Natural killer cell (primary cell): ENCODE measurements at regions not wholly inside any gene's neighbourhood (a gene's known extent, or its start where the extent isn't known, plus 50 kb on each side); places are given as distances from the start of the nearest gene placed in this dataset.

Experiments
- ATAC-seq, 3 donors: fragments of 150-1000 bp in 2 of 3; fragments of 200-7000 bp in 1 of 3; cut with Tn5 transposase; 1 replicate in 1 of 3; 2 replicates in 2 of 3; pipeline ENCODE4 v1.10.0; 2021; ENCODE audit warnings: mild to moderate bottlenecking in 2 of 3, moderate library complexity in 2 of 3
- DNase-seq, 2 donors: peaks; one replicate each; pipeline versions ENCODE4 v3.0.0 to v3.0.0-alpha.2; 2013 to 2021; ENCODE audit warnings: mixed read lengths in 1 of 2
- H3K27ac ChIP-seq: one replicate; pipeline ENCODE4 v1.5.1; 2013; ENCODE audit warnings: mild to moderate bottlenecking, low read length
- H3K27me3 ChIP-seq: one replicate; pipeline ENCODE4 v1.6.1; 2013; ENCODE audit warnings: low read length; ENCODE audit not compliant: control insufficient read depth, insufficient read depth
- H3K36me3 ChIP-seq: one replicate; pipeline ENCODE4 v1.6.1; 2013; ENCODE audit warnings: low read length; ENCODE audit not compliant: control insufficient read depth, insufficient read depth
- H3K4me1 ChIP-seq: one replicate; pipeline ENCODE4 v1.6.1; 2013; ENCODE audit warnings: low read length; ENCODE audit not compliant: control insufficient read depth, insufficient read depth
- H3K4me3 ChIP-seq: one replicate; pipeline ENCODE4 v1.5.1; 2013; ENCODE audit warnings: low read length
- H3K9me3 ChIP-seq: one replicate; pipeline ENCODE4 v1.6.1; 2013; ENCODE audit warnings: low read length; ENCODE audit not compliant: control insufficient read depth, insufficient read depth
- H3K27ac Mint-ChIP-seq, 2 donors: one replicate each; pipeline ENCODE4 v1.8.0; 2022; ENCODE audit warnings: mild to moderate bottlenecking in 2 of 2, mixed read lengths in 2 of 2, moderate library complexity in 1 of 2
- H3K27me3 Mint-ChIP-seq, 2 donors: one replicate each; pipeline ENCODE4 v1.8.0; 2022; ENCODE audit warnings: low read depth in 2 of 2, mixed read lengths in 2 of 2
- H3K36me3 Mint-ChIP-seq: one replicate; pipeline ENCODE4 v1.8.0; 2022; ENCODE audit warnings: mixed read lengths
- H3K4me1 Mint-ChIP-seq, 2 donors: one replicate each; pipeline ENCODE4 v1.8.0; 2022; ENCODE audit warnings: mixed read lengths in 2 of 2
- H3K4me3 Mint-ChIP-seq: one replicate; pipeline ENCODE4 v1.8.0; 2022; ENCODE audit warnings: mild to moderate bottlenecking, moderate library complexity, mixed read lengths
- H3K9me3 Mint-ChIP-seq, 2 donors: one replicate each; pipeline ENCODE4 v1.8.0; 2022; ENCODE audit warnings: mixed read lengths in 2 of 2
- CTCF ChIP-seq: fragments of 200-600 bp; IDR thresholded peaks from one replicate; pipeline ENCODE4 v1.8.0; 2022; ENCODE audit warnings: antibody characterized with exemption
- WGBS: methylation state at CpG from one replicate; pipeline ENCODE4 v1.1.7; 2013; ENCODE audit warnings: missing lambda C conversion rate; ENCODE audit not compliant: insufficient coverage; 5-methylcytosine and 5-hydroxymethylcytosine counted together
- intact Hi-C: fragments of 100-400 bp; cut with micrococcal nuclease; formaldehyde crosslinking; loops from one replicate; pipeline ENCODE4 v1.14.2; 2022

- Mint-ChIP-seq H3K9me3 (peaks cover 6 to 7% of the 10 kb centered on the region in 2 donors), H3K27ac (no peak overlapping the region), H3K4me3 (no peak overlapping the region), H3K27me3 (no peaks in the 10 kb centered on the region), H3K4me1 (no peaks in the 10 kb centered on the region), H3K36me3 (no peaks in the 10 kb centered on the region)
- H3K4me3 ChIP-seq = no peak overlapping the region
- H3K27ac ChIP-seq = no peak overlapping the region
- DNase-seq (no peak), ATAC-seq (no peak)
- no peaks in the 10 kb centered on the region for H3K36me3 ChIP-seq
- H3K27me3 ChIP-seq = no peaks in the 10 kb centered on the region
- intact Hi-C loops = no loop called here
- H3K4me1 ChIP-seq = no peaks in the 10 kb centered on the region
- no peak for TF ChIP-seq CTCF
- peaks cover 2% of the 10 kb centered on the region for H3K9me3 ChIP-seq
- WGBS = 95% methylated on average over 2 of the region's 2 CpGs
Observed at GRCh38 chr1:213561870-213562269, 425.9 kb upstream of the PROX1 start.

GRCh38 chr1:213564215-213564659 lies 423.5 kb upstream of the PROX1 start:
- peaks cover 6 to 7% of the 10 kb centered on the region in 2 donors for H3K9me3 Mint-ChIP-seq
- TF ChIP-seq CTCF = no peak
- Histone ChIP-seq H3K4me1 (no peaks in the 10 kb centered on the region), H3K4me3 (no peak overlapping the region), H3K9me3 (peaks cover 2% of the 10 kb centered on the region), H3K36me3 (no peaks in the 10 kb centered on the region), H3K27ac (no peak overlapping the region), H3K27me3 (no peaks in the 10 kb centered on the region)
- no peak overlapping the region for H3K27ac Mint-ChIP-seq
- no peak overlapping the region for H3K4me3 Mint-ChIP-seq
- H3K27me3 Mint-ChIP-seq = no peaks in the 10 kb centered on the region
- ATAC-seq = no peak
- DNase-seq = no peak
- intact Hi-C loops = no loop called here
- no peaks in the 10 kb centered on the region for H3K4me1 Mint-ChIP-seq
- no peaks in the 10 kb centered on the region for H3K36me3 Mint-ChIP-seq

- Histone ChIP-seq H3K9me3 (no peaks in the 10 kb centered on the region), H3K27ac (no peak overlapping the region), H3K36me3 (no peaks in the 10 kb centered on the region), H3K27me3 (no peaks in the 10 kb centered on the region), H3K4me3 (no peak overlapping the region), H3K4me1 (no peaks in the 10 kb centered on the region)
- Mint-ChIP-seq H3K4me3 (no peak overlapping the region), H3K4me1 (no peaks in the 10 kb centered on the region), H3K36me3 (no peaks in the 10 kb centered on the region), H3K9me3 (peaks cover 3 to 6% of the 10 kb centered on the region in 2 donors), H3K27ac (no peak overlapping the region), H3K27me3 (peaks cover 0 to 2% of the 10 kb centered on the region in 2 donors)
- ATAC-seq = no peak
- 89% methylated on average over 2 of the region's 4 CpGs for WGBS
- no peak for TF ChIP-seq CTCF
- intact Hi-C loops = no loop called here
- DNase-seq = no peak
Observed at GRCh38 chr1:213568929-213569815, 418.6 kb upstream of the PROX1 start.

GRCh38 chr1:213569816-213570150 lies 418.0 kb upstream of the PROX1 start:
- peaks cover 0 to 2% of the 10 kb centered on the region in 2 donors for H3K27me3 Mint-ChIP-seq
- WGBS = 81% methylated on average over 4 of the region's 4 CpGs
- H3K4me3 Mint-ChIP-seq = no peak overlapping the region
- no peaks in the 10 kb centered on the region for H3K36me3 Mint-ChIP-seq
- Histone ChIP-seq H3K27me3 (no peaks in the 10 kb centered on the region), H3K9me3 (no peaks in the 10 kb centered on the region), H3K4me3 (no peak overlapping the region), H3K27ac (no peak overlapping the region), H3K36me3 (no peaks in the 10 kb centered on the region), H3K4me1 (no peaks in the 10 kb centered on the region)
- no peak overlapping the region for H3K27ac Mint-ChIP-seq
- DNase-seq (no peak), ATAC-seq (no peak)
- no peaks in the 10 kb centered on the region for H3K4me1 Mint-ChIP-seq
- intact Hi-C loops = no loop called here
- H3K9me3 Mint-ChIP-seq = peaks cover 3 to 6% of the 10 kb centered on the region in 2 donors
- TF ChIP-seq CTCF = no peak
